ENCODE measurements at regions not wholly inside any gene's neighbourhood (a gene's known extent, or its start where the extent isn't known, plus 50 kb on each side); places are given as distances from the start of the nearest gene placed in this dataset.

- no peak for DNase-seq (ENCODE audit: extremely low read depth in 1 of 2, low read depth in 1 of 2)
Measured at GRCh38 chr5:56561455-56561854, 253.9 kb upstream of the MAP3K1 start.

DNA sequence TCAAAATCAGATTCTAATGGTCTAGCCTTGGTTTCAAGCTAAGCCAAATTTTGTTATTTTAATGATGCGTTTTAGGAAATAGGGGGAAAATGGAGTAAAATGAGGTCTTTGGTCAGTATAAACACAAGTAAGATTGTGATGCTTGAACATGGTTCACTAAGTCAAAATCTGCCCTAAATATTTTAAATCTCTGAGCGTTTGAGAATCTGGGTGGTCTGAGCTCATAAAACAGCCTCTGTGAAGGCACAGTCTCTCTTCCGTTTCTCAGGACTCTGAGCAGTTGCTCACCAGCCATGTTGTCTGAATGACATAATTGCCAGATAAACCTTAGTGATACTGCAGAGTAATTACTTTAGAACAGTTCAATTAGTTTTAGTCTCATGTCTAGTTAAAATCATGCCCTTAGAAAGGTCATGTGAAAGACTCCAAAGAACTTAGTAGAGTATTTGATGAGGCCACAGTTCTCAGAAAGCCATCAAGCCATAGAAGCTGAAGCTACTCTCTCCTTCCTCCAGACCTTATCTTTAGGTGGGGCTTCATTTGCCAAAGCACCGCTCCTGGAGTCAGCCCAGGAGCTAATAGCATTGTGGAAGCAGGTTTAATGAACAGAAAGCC is 257.1 kb upstream of the MAP3K1 start:
- DNase-seq (ENCODE audit: extremely low read depth in 1 of 2, low read depth in 1 of 2), result no peak

DNA sequence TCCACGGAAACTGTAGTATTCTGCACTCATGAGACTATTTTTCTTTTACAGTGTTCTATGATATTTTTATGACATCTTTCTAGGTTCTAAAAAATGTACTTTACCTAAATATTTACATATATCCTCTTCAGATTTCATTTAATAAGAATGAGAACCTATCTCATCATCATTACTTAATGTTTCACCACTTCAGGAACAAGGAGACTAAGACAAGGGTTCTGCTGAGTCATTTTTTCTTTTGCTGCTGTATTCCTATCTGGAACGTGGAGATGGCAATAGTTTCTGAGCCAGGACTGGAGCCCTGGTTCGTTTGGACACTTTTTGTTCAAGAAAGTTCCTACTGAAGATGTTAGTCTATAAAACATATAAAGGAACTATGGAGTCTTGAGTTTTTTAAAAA is 258.2 kb upstream of the MAP3K1 start:
- DNase-seq (ENCODE audit: extremely low read depth in 1 of 2, low read depth in 1 of 2), result no peak

GRCh38 chr5:56552612-56553268 is 262.6 kb upstream of the MAP3K1 start:
- no peak for DNase-seq (ENCODE audit: extremely low read depth in 1 of 2, low read depth in 1 of 2)

DNA sequence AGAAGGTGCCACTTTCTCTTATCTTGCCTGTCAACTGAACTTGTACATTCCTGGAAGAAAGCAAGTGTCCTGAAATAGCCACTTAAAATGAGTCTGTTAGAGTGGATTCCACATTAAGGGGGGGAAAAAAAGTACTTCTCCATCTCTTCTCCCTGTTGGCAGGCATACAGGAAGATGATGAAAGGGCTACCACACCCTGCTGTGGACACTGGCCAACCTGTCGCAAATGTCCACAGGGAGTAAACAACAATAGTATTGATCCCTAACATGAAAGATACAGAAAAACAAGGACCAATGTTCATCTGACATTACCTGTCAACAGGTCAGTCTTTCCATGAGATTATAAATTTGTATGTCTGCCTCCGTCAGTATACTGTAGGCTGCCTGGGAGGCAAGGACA is 265.1 kb upstream of the MAP3K1 start:
- DNase-seq (ENCODE audit: extremely low read depth in 1 of 2, low read depth in 1 of 2), result no peak

GRCh38 chr5:56549096-56549886 is 266.1 kb upstream of the MAP3K1 start:
- DNase-seq (ENCODE audit: extremely low read depth in 1 of 2, low read depth in 1 of 2), result no peak

DNA sequence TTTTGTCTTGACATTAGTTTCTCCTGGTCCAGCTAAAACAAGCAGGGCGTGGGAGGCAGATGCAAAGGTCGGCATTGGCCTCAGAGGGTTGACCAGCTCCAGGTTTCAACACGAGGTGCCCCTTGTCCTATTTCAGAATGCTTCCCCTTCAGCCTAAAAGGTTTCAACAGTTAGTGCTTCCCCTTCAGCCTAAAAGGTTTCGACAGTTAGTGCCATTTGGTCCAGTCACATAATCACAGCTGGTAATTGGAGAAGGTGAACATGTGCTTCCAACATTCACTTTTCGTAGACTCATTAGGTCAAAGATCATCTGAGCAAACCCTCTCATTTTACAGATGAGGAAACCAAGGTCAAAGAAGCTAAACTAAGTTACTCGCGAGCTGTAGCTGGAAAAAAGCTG is 270.3 kb upstream of the MAP3K1 start:
- DNase-seq (ENCODE audit: extremely low read depth in 1 of 2, low read depth in 1 of 2), result no peak

- DNase-seq (ENCODE audit: extremely low read depth in 1 of 2, low read depth in 1 of 2), result no peak
Measured at GRCh38 chr5:56543441-56544388, 271.6 kb upstream of the MAP3K1 start.

DNA sequence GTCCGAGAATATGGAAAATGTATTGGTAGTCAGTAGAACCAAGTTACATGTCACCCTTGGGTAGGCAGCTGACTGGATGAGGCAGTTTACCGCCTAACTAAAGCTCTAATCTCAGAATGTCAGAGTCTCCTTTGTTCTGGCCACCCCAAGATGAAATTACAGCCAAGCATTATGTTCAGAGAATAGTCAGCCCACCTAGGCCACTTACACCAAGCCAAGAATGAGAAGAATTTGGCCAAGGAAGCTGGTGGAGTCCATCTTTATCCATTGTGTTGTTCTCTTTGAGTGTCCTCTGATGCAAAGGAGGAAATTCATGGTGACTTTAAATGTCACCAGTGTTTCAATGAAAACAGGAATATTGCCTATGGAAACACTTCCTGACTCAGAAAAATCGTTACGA is 275.1 kb upstream of the MAP3K1 start:
- no peak for DNase-seq (ENCODE audit: extremely low read depth in 1 of 2, low read depth in 1 of 2)

DNA sequence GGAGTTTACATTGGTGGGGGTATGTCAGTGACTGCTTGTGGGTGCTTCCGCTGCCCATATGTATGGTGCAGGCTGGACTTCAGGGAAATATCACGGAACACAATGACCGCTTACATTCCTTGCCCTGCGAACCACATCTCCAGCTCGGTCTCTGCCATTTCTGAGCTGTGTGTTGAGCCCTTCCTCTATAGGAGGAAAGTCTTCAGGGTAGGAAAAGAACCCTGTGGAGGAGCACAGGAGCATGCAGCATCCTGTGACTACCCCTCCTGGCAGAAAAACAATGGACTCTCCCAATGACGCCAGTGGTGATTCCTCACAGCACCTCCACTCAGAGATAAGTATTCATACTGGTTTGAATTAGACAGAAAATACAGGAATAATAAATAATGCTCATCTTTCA is 276.8 kb upstream of the MAP3K1 start:
- no peak for DNase-seq (ENCODE audit: extremely low read depth in 1 of 2, low read depth in 1 of 2)

DNA sequence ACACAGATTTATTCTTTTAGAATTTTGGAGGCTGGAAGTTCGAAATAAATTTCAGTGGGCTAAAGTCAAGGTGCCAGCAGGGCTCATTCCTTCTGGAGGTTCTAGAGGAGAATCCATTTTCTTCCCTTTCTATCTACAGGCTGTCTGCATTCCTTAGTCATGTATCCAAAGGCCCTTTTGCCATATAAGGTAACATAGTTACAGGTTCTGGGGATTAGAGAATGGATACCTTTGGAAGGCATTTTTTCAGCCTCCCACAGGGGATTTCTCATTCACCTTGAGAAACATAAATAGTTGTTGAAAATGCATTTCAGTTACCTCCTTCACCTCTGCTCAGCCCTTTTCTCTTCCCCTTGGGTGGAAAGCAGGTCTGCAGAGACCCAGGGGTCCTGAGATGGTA is 280.0 kb upstream of the MAP3K1 start:
- no peak for DNase-seq (ENCODE audit: extremely low read depth in 1 of 2, low read depth in 1 of 2)

- no peak for DNase-seq (ENCODE audit: extremely low read depth in 1 of 2, low read depth in 1 of 2)
Measured at GRCh38 chr5:56534102-56534829, 281.1 kb upstream of the MAP3K1 start.

- no peak for DNase-seq (ENCODE audit: extremely low read depth in 1 of 2, low read depth in 1 of 2)
Measured at GRCh38 chr5:56532466-56532865, 282.9 kb upstream of the MAP3K1 start.

DNA sequence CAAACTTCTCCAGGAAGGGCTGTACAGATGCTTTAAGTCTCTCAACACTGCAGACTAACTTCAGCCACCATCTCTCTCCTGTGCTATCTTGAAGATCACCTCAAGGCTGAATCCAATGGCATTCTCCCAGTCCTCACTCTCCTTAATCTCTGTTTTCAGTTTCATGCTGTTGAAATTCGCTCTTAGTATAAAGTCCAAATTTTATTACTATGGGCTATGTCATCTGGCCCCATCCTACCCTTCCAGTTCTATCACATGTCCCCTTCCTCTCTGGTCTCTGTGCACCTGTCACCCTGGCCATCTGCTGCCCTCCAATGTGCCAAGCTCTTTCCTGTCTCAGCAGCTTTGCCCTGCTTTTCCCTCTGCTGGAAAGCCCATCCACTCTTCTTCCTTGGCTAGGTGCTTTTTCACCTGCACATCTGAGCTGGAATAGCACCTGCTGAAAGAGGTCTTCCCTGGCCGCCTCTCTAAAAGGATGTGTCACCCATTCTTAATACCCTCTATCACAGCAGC is 284.7 kb upstream of the MAP3K1 start:
- DNase-seq (ENCODE audit: extremely low read depth in 1 of 2, low read depth in 1 of 2), result no peak

DNA sequence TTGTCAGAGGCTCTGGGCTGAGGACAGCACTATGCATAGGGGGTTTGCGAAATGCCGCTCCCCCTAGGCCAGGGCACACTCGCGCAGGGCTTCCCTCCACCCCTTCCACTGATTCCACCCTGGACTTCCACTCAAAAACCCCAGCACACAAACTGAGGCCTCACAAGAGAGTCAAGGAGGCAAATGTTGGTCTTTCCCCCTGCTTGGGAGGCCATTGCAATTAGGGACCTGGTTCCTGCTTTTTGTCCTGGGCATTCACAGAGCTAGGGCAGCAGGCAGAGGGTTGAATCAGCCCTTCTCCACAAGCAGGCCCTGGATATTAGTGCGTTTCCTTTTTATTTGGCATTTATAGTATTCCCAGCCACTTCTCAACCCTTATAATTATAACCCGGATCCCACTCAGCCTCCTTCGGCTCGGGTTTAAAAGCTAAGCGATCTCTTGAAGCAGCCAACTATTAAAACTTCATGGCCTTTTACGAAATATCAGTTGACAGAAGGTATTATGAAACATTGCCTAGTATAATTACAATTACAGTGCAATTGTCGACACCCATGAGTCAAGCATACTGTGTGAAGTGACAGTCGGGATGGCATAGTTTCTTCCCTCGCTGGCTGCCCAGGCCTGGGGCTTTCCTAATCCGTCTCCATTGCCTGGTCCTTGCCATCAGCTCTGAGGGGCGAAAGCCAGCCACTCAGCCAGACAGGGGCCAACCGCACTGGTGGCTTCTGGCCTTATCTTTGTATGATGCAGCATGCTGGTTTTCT is 285.5 kb upstream of the MAP3K1 start:
- no peak for DNase-seq (ENCODE audit: extremely low read depth in 1 of 2, low read depth in 1 of 2)

DNA sequence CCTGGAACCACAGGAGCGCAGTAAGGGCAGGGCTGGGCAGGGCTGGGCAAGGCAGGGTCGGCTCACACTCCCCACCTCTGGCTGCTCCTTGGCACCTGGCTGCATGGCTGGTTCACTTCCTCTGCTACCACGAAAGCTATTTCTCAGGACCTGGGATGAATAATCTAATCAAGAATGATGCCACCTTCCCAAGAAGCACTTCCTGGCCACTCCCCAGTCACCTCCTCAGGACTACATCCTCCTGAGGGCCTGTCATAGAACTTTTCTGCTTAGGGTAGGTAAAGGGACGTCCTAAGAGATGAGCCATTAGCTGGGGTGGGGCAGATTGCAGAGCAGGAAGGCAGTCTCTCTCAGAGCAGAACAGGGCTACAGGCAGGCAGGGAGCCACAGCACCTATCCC is 288.2 kb upstream of the MAP3K1 start:
- no peak for DNase-seq (ENCODE audit: extremely low read depth in 1 of 2, low read depth in 1 of 2)

GRCh38 chr5:56525113-56525512 is 290.2 kb upstream of the MAP3K1 start:
- DNase-seq (ENCODE audit: extremely low read depth in 1 of 2, low read depth in 1 of 2), result no peak

- DNase-seq (ENCODE audit: extremely low read depth in 1 of 2, low read depth in 1 of 2), result no peak
Measured at GRCh38 chr5:56523790-56524575, 290.9 kb upstream of the ANKRD55 start.

- no peak for DNase-seq (ENCODE audit: extremely low read depth in 1 of 2, low read depth in 1 of 2)
Measured at GRCh38 chr5:56522960-56523359, 289.8 kb upstream of the ANKRD55 start.

All from activated CD8-positive, alpha-beta memory T cell treated with anti-CD3 and anti-CD28 coated beads for 1 hour (primary cell).